NAMALWA (cell line): ENCODE measurements at regions not wholly inside any gene's neighbourhood (a gene's known extent, or its start where the extent isn't known, plus 50 kb on each side); places are given as distances from the start of the nearest gene placed in this dataset.
"Not testable (repeated sequence)": the region's sequence is repeated elsewhere in the genome, so short reads cannot be mapped to it uniquely, and the experiment has no call there.

Source experiments
- DNase-seq: peaks from one replicate; pipeline ENCODE4 v3.0.0-alpha.2; 2015; ENCODE audit warnings: low spot score

- DNase-seq = no peak
Measured at GRCh38 chr16:22681554-22682291, 132.2 kb upstream of the HS3ST2 start.

GRCh38 chr16:22683258-22683657 is 130.7 kb upstream of the HS3ST2 start:
- DNase-seq = no peak

- DNase-seq = no peak
Measured at GRCh38 chr16:22683730-22684573, 130.0 kb upstream of the HS3ST2 start.

GRCh38 chr16:22684574-22685458 is 129.1 kb upstream of the HS3ST2 start:
- no peak for DNase-seq

- DNase-seq = no peak
Measured at GRCh38 chr16:22685459-22685830, 128.5 kb upstream of the HS3ST2 start.

- DNase-seq = no peak
Measured at GRCh38 chr16:22687031-22687530, 126.9 kb upstream of the HS3ST2 start.

- no peak for DNase-seq
Measured at GRCh38 chr16:22688463-22688862, 125.5 kb upstream of the HS3ST2 start.

GRCh38 chr16:22688930-22689329 is 125.0 kb upstream of the HS3ST2 start:
- DNase-seq = no peak

- DNase-seq = no peak
Measured at GRCh38 chr16:22691335-22691734, 122.6 kb upstream of the HS3ST2 start.

GRCh38 chr16:22692034-22692433 is 121.9 kb upstream of the HS3ST2 start:
- DNase-seq = no peak

GRCh38 chr16:22692916-22693637 is 120.9 kb upstream of the HS3ST2 start:
- no peak for DNase-seq

GRCh38 chr16:22693638-22694340 is 120.2 kb upstream of the HS3ST2 start:
- no peak for DNase-seq

GRCh38 chr16:22694887-22695382 is 119.0 kb upstream of the HS3ST2 start:
- no peak for DNase-seq

GRCh38 chr16:22695773-22696172 is 118.2 kb upstream of the HS3ST2 start:
- not testable (repeated sequence) for DNase-seq

GRCh38 chr16:22699356-22699755 is 114.6 kb upstream of the HS3ST2 start:
- DNase-seq = no peak

- DNase-seq = no peak
Measured at GRCh38 chr16:22705799-22706198, 108.2 kb upstream of the HS3ST2 start.

- no peak for DNase-seq
Measured at GRCh38 chr16:22710326-22710725, 103.6 kb upstream of the HS3ST2 start.

- no peak for DNase-seq
Measured at GRCh38 chr16:22711847-22712246, 102.1 kb upstream of the HS3ST2 start.

GRCh38 chr16:22712471-22712870 is 101.5 kb upstream of the HS3ST2 start:
- DNase-seq = no peak

GRCh38 chr16:22718598-22718997 is 95.4 kb upstream of the HS3ST2 start:
- DNase-seq = not testable (repeated sequence)

- no peak for DNase-seq
Measured at GRCh38 chr16:22719945-22720344, 94.0 kb upstream of the HS3ST2 start.
